ENCODE measurements at regions not wholly inside any gene's neighbourhood (a gene's known extent, or its start where the extent isn't known, plus 50 kb on each side); places are given as distances from the start of the nearest gene placed in this dataset.

DNA sequence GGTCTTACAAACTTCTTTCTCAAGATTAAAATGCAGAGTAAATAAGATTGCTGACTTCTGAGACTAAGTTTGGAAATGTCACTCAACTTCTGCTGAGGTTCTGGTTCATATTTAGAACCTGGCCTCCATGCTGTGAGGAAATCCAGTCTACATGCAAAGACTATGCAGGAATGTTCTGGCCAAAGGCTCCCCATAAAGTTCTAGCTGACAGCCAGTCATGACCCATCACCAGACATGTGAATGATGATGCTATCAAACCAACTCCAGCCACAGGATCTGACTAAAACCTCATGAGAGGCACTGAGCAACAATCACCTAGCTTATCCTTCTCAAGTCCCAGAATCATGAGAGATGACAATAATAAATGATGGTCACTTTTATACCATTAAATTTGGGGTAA lies 935.1 kb upstream of the MAP3K7 start:
- Histone ChIP-seq H2BK12ac (ENCODE audit: insufficient read length, low read depth, low read length) (no peak overlapping the region), H2BK15ac (ENCODE audit: low read depth, low read length) (no peak overlapping the region), H4K5ac (ENCODE audit: insufficient read length, low read depth, low read length) (no peak overlapping the region), H3K27me3 (ENCODE audit: insufficient read depth, low read length) (no peaks in the 10 kb centered on the region), H4K20me1 (ENCODE audit: control insufficient read depth, insufficient read depth, insufficient read length) (no peaks in the 10 kb centered on the region), H2AK5ac (ENCODE audit: insufficient read length, low read length) (no peak overlapping the region), H2BK120ac (ENCODE audit: low read depth, low read length, poor library complexity, severe bottlenecking) (no peak overlapping the region), H3K9me3 (ENCODE audit: control insufficient read depth, low read depth, low read length) (no peaks in the 10 kb centered on the region), H3K9ac (ENCODE audit: extremely low read depth, insufficient read length, low read length) (no peak overlapping the region), H3K23ac (ENCODE audit: insufficient read length, low read depth, low read length) (no peak overlapping the region), H3K79me2 (ENCODE audit: insufficient read depth, low read length) (no peaks in the 10 kb centered on the region), H3K4me2 (ENCODE audit: insufficient read depth, insufficient read length, low read length) (no peak overlapping the region), H3K4ac (ENCODE audit: low read depth, low read length) (no peak overlapping the region), H3K56ac (ENCODE audit: insufficient read length, low read depth, low read length) (no peak overlapping the region), H3K18ac (ENCODE audit: insufficient read length, low read depth, low read length) (no peak overlapping the region), H4K8ac (replicated peaks; ENCODE audit: insufficient read length, low read depth, low read length) (no peak overlapping the region), H2BK20ac (ENCODE audit: low read depth, low read length, poor library complexity, severe bottlenecking) (no peak overlapping the region), H3K23me2 (ENCODE audit: insufficient read length, low read depth, low read length, poor library complexity, severe bottlenecking) (no peaks in the 10 kb centered on the region), H2BK5ac (ENCODE audit: insufficient read length, low read length) (no peak overlapping the region), H3K4me1 (ENCODE audit: insufficient read depth, low read length) (no peaks in the 10 kb centered on the region), H3T11ph (ENCODE audit: low read length) (no peak overlapping the region), H3K79me1 (ENCODE audit: insufficient read depth, low read depth, low read length, poor library complexity, severe bottlenecking) (no peaks in the 10 kb centered on the region), H3K27ac (ENCODE audit: insufficient read length, low read depth, low read length) (no peak overlapping the region), H4K91ac (ENCODE audit: insufficient read length, low read depth, low read length) (no peak overlapping the region), H3K14ac (ENCODE audit: insufficient read depth, low read length) (no peak overlapping the region), H2AFZ (ENCODE audit: low read length) (no peak overlapping the region)
- Mint-ChIP-seq H3K27ac (no peak overlapping the region), H3K4me1 (no peaks in the 10 kb centered on the region), H3K4me3 (no peak overlapping the region), H3K27me3 (ENCODE audit: low read depth) (peaks cover 3% of the 10 kb centered on the region; the same call in 1 of the 2 replicates), H3K9me3 (no peaks in the 10 kb centered on the region), H3K36me3 (ENCODE audit: insufficient read depth in 1 of 3, low read depth in 3 of 3) (no peaks in the 10 kb centered on the region)
- no peak for DNase-seq
- TF ChIP-seq, protein P1, sequence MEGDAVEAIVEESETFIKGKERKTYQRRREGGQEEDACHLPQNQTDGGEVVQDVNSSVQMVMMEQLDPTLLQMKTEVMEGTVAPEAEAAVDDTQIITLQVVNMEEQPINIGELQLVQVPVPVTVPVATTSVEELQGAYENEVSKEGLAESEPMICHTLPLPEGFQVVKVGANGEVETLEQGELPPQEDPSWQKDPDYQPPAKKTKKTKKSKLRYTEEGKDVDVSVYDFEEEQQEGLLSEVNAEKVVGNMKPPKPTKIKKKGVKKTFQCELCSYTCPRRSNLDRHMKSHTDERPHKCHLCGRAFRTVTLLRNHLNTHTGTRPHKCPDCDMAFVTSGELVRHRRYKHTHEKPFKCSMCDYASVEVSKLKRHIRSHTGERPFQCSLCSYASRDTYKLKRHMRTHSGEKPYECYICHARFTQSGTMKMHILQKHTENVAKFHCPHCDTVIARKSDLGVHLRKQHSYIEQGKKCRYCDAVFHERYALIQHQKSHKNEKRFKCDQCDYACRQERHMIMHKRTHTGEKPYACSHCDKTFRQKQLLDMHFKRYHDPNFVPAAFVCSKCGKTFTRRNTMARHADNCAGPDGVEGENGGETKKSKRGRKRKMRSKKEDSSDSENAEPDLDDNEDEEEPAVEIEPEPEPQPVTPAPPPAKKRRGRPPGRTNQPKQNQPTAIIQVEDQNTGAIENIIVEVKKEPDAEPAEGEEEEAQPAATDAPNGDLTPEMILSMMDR (conservative IDR thresholded peaks at IDR 0.05) = no peak

Data from H9 (cell line).